HG03520 (cell line): ENCODE measurements at regions not wholly inside any gene's neighbourhood (a gene's known extent, or its start where the extent isn't known, plus 50 kb on each side); places are given as distances from the start of the nearest gene placed in this dataset.
"Not testable (repeated sequence)": the region's sequence is repeated elsewhere in the genome, so short reads cannot be mapped to it uniquely, and the experiment has no call there.

ENCODE experiments used
- ATAC-seq: cut with Tn5 transposase; IDR thresholded peaks from one replicate; pipeline ENCODE4 v1.9.1; 2021; ENCODE audit warnings: mild to moderate bottlenecking, moderate library complexity; ENCODE audit not compliant: unreplicated experiment

- peak; percentile 81 for ATAC-seq
These were observed 148.9 kb upstream of the SMIM30 start for GRCh38 chr7:113267271-113267670.

DNA sequence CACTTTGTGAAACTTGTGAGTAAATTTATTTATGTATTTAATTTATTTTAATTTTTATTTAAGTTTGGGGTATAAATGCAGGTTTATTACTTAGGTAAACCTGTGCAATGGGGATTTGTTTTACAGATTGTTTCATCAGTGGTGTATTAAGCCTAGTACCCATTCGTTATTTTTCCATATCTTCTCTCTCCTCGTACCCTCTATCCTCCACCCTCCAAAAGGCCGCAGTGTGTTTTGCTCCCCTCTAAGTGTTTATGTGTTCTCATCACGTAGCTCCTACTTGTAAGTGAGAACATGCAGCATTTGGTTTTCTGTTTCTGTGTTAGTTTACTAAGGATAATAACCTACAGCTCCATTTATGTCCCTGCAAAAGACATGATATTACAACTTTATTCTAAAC is 145.4 kb upstream of the SMIM30 start:
- no peak for ATAC-seq

DNA sequence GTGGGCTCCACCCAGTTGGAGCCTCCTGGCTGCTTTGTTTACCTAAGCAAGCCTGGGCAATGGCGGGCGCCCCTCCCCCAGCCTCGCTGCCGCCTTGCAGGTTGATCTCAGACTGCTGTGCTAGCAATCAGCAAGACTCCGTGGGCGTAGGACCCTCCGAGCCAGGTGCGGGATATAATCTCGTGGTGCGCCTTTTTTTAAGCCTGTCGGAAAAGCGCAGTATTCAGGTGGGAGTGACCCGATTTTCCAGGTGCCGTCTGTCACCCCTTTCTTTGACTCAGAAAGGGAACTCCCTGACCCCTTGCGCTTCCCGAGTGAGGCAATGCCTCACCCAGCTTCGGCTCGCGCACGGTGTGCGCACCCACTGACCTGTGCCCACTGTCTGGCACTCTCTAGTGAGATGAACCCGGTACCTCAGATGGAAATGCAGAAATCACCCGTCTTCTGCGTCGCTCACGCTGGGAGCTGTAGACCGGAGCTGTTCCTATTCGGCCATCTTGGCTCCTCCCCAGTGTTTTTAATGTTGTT is 144.9 kb upstream of the SMIM30 start:
- ATAC-seq: not testable (repeated sequence)

DNA sequence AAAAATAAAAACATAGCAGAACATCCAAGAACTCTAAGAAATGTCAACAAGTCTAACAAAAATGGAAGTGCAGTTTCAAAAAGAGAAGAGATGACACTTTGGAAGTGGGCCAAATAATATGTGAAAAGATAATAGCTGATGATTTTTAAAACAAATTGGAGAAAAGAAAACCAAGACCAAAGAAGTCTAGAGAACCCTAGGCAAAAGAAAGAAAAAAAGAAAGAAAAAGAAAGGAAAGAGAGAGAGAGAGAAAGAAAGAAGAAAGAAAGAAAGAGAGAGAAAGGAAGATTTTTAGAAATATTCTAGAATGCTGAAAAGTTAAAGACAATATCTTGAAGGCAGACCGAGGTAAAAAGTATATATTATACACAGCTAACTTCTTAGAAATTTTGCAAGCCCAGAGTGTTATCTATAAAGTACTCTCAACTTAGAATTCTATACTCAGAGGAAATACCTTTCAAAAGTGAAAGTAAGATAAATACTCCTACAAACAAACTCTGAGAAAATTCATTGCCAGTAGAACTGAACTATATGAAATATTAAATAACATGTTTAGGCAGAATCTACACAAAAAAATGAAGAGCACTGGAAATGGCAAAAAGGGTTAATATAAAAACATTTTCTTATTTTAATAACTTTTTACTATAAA is 138.7 kb upstream of the SMIM30 start:
- no peak for ATAC-seq

DNA sequence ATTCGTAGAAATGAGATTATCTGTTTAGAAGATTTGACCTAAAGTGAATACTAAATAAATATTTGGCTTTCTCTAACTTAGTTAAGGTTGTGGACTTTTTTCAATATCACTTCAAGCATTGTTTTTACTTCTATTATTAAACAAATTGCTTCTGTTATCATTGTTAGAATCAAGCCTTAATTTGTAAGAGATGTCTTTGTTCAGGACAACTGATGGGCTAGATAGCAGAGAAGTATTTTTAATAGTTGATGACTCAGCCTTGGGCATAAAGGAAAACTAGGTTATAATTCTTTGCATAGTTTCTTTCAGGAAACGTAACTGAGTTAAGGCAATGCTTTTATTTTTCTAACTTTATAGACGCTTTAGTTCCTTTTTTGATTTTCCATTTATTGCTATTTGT is 128.8 kb upstream of the SMIM30 start:
- ATAC-seq: no peak

DNA sequence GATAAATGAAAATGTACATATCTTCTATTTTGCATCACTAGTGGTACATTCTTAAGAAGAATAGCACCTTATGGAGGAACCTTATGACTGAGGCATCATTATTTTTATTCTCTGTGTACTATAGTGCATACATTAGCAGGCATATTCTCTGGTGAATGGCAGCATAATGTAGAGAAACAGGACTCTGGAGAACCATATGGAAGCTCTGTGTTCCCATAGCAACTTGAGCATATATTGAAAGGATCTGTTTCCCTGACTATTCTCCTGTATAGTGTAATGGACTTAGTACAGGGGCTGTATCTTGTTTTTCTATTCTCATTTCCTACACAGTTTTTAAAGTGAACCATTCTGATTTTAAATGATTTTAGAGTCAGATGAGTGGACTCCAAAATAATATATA is 128.4 kb upstream of the SMIM30 start:
- ATAC-seq: no peak

GRCh38 chr7:113232885-113233284 is 114.5 kb upstream of the SMIM30 start:
- no peak for ATAC-seq

DNA sequence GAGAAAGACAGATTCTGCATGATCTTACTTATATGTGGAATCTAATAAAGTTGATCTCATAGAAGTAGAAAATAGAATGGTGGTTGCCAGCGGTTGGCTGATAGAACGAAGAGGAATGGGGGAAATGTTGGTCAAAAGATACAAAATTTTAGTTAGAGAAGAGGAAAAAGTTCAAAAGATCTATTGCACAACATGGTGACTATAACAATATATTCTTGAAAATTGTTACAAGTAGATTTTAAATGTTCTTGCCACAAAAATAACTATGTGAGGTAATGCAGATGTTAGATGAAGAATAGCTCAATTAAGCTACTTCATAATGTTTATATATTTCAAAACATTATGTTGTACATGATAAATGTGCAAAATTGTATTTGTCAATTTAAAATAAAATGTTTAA is 112.3 kb upstream of the SMIM30 start:
- no peak for ATAC-seq

- no peak for ATAC-seq
These were observed 99.0 kb upstream of the SMIM30 start for GRCh38 chr7:113217314-113217713.

DNA sequence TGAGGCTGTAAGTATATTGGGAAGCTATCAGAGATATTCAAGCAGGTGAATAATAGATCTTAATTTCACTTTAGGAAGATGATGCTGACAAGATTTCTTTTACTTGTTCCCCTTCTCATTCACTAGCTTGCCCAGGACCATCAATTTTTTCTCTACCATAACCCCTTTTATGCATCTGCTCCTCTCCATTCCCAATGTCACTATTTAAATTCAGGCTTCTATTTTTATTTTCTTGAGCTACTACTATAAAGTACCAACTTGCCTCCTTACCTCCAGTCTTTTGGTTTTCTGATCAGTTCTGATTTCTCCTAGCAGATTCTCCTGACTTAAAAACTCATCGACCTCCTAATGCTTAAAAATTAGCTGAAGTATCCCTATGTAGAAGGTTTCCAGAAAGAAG is 97.7 kb upstream of the SMIM30 start:
- no peak for ATAC-seq

- no peak for ATAC-seq
These were observed 91.3 kb upstream of the SMIM30 start for GRCh38 chr7:113209449-113210203.

DNA sequence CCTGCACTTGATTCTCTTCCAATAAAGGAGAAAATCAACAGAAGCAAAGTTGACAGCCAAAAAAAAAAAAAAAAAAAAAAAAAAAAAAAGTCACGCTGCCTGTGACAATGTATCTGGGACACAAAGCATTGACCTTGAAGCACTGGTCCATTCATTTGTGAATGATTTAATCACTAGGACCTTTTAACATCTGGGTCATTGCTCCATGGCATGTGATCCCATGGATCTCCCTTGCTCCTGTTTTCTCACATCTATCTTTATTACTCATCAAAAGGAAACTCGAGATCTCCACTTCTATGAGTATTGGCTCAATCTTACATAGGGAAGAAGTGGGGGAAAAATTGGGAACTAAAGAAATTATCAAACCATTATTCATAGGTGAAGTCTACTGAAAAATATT is 89.6 kb upstream of the SMIM30 start:
- no peak for ATAC-seq

GRCh38 chr7:113207441-113207840 is 89.1 kb upstream of the SMIM30 start:
- ATAC-seq: no peak

DNA sequence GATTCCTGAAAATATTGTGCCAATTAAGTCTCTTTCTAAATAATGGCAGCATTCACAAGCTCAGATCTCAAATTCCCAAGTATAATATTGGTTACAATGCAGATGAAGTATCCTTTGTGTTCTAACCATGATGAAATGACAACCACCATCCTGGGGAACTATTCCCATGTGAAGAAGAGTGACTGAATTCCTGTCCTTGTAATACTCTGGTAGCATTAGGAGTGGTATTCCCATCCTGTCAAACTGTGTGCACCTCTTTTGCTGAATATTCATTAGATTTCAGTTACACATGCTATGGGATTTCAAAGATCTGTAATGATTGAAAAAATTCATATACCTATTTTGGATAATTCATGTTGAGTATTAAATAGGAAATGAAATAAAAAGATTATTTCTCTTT is 86.1 kb upstream of the SMIM30 start:
- no peak for ATAC-seq

- no peak for ATAC-seq
These were observed 83.9 kb upstream of the SMIM30 start for GRCh38 chr7:113202284-113202683.

GRCh38 chr7:113200281-113200680 is 81.9 kb upstream of the SMIM30 start:
- no peak for ATAC-seq

- no peak for ATAC-seq
These were observed 81.5 kb upstream of the SMIM30 start for GRCh38 chr7:113199841-113200240.

DNA sequence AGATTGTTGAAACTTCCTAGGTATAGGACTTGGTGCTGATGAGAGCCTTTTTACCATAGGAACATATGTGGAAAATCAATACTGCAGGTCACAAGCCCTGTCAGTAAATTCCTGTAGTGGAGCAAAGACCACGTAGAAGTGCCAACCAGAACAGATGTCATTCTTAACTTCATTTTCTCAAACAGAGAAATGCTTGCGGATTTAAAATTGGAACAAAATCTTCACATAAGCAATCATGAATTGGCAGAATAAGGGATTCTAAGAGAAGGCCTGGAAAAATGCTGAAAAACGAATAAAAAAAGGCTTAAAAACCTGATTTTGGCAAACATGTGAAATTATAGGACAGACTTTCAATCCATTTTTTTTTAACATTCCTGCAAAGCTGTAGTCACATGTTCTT is 80.8 kb upstream of the SMIM30 start:
- ATAC-seq: no peak

DNA sequence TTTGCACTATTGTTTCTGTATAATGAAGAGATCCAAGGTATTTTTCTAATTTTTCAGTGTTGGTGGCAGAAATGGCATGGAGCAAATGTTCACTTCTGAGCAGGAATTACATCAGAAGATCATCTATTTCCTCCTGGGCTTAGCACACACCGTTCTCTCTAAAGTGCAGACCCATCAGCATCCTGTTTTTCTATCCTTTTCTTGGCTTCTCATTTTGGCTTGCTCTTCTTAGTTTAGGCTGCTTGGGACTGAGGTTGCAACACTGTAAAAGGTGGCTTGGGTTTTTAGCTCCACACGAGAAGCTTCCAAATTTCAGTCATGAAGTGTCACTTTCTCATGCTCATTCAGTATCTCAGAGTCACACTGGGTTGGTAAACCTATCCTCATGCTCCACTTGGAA is 79.9 kb upstream of the SMIM30 start:
- ATAC-seq: no peak

- no peak for ATAC-seq
These were observed 78.9 kb upstream of the SMIM30 start for GRCh38 chr7:113197274-113197673.

DNA sequence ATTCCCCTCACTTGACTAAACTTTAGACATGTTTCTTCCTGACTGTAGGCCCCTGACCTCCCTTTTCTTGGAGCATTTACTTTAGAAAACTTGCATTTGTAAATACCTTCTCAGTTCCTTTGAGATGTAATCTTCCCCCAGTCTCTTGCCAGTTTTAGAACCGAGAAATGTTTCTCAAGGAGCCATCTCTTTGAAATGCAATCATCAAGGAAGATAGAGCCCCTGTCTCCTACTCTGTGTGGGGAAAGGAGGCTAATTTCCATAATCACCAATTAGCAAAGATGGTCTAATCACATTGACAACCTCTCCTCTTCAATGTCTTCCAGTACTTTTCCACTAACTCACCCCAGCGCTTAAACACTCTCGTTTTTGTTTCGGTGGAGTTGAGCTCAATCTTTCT is 70.0 kb upstream of the SMIM30 start:
- no peak for ATAC-seq

GRCh38 chr7:113179313-113179712 is 61.0 kb upstream of the SMIM30 start:
- ATAC-seq: no peak
